Activated CD4-positive, alpha-beta T cell treated with anti-CD3 and anti-CD28 coated beads, Interleukin-2, Interleukin-6, amounts not matched to agents 100 ng/mL and 50 ng/mL, durations not matched to agents 16 hours and 8 hours (primary cell): ENCODE measurements at regions not wholly inside any gene's neighbourhood (a gene's known extent, or its start where the extent isn't known, plus 50 kb on each side); places are given as distances from the start of the nearest gene placed in this dataset.

Source experiments
- DNase-seq: peaks from one replicate; pipeline ENCODE4 v3.0.0-alpha.2; 2020

DNA sequence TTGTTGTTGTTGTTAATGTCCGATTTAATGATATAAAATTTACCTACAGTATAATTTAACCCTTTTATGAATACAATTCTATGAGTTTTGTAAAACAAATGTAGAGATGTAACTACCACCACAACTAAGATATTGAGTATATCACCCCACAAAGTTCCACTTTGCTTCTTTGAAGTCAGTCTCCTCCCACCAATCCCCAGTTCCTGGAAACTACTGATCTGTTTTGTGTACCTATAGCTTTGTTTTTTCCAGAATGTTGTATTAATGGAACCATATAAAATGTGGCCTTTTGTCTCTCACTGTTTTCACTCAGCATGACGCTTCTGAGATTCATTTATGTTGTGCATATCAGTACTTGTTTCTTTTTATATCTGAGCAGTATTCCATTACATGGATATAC is 52.3 kb upstream of the FAM9C start:
- no peak for DNase-seq

DNA sequence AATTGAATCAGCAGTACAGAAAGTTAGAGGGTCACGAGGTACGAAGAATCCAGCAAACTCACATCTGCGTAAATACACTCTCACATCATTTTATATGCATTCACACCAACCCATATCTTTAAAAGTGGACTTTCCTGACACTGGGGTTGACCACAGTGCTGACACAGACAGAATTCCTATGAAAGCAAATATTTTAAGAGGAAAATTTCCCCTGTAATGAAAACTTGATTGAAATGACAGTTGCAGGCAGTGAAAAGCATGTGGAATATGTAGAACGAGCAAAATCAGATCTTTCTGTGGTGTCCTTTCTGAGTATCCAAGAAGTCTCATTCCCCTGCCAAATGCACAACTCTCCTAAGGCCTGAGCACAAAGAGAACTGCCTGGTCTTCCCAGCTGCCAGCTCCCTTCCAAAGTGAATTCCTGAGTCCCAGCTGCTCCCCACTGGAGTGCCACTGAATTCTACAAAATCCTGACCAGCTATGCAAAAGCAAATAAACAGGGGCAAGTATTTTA is 50.5 kb upstream of the FAM9C start:
- DNase-seq, result no peak

DNA sequence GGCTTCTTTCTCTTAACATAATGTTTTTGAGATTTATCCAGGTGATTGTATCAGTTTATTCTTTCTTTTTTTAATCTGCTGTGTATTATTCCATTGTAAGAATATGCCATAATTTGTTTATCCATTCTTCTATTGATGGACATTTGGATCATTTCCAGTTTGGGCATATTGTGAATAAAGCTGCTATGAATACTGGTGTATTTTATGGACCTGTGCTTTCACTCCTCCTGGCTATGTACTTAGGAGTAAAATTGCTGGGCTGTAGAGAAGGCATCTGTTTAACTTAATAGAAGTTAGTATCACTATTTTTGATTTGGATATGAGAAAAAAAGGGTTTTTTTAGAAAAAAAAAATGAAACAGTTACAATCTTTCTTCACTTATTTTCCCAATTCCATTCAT is 50.0 kb upstream of the FAM9C start:
- DNase-seq, result no peak
